ENCODE measurements at regions not wholly inside any gene's neighbourhood (a gene's known extent, or its start where the extent isn't known, plus 50 kb on each side); places are given as distances from the start of the nearest gene placed in this dataset.
"Not testable (repeated sequence)": the region's sequence is repeated elsewhere in the genome, so short reads cannot be mapped to it uniquely, and the experiment has no call there.

GRCh38 chr13:73171926-73172325, 113.1 kb downstream of the KLF5 start:
- FAIRE-seq: no peak

DNA sequence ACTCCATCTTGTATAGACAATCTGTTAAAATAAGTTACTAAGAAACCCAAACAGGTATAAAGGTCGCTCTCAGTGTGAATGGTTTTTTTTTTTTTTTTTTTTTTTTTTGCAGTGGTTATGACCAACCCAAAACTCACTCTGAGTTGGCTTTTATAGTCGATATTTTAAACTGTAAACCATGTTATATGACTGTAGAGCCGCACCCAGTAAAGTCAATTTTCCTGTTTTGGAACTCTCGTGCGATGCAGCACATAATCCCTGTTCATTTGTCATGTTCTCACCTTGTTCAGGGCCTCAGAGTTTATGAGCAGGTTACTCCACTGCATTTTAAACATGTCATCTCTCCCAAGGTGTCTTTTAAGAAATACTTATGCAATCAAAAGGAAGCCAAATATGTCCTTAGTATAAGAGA, 112.5 kb downstream of the KLF5 start:
- FAIRE-seq: no peak

DNA sequence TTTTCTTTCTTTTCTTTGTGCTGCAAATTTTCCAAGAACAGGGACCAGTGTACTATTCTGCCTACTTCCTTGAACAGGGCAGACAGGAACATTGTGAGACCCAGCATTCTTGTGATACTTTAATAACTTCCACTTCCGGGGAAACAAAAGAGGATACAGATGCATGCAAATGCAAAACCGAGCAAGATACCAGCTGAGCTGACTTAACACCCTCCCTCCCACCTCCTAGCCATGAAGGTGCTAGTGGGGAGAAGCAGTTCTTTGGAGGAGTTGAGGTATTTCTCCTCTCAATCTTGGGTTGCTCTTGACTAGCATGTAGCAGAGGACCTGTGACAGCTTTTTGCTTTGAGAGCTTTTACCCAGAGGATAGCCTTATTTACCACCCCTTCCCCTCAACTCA, 111.2 kb downstream of the KLF5 start:
- no peak for FAIRE-seq

GRCh38 chr13:73168953-73169401, 110.2 kb downstream of the KLF5 start:
- FAIRE-seq: no peak

- no peak for FAIRE-seq
These were observed 109.6 kb downstream of the KLF5 start for GRCh38 chr13:73168226-73168952.

- no peak for FAIRE-seq
These were observed 108.4 kb downstream of the KLF5 start for GRCh38 chr13:73167028-73167820.

- FAIRE-seq: no peak
These were observed 107.4 kb downstream of the KLF5 start for GRCh38 chr13:73166204-73166603.

DNA sequence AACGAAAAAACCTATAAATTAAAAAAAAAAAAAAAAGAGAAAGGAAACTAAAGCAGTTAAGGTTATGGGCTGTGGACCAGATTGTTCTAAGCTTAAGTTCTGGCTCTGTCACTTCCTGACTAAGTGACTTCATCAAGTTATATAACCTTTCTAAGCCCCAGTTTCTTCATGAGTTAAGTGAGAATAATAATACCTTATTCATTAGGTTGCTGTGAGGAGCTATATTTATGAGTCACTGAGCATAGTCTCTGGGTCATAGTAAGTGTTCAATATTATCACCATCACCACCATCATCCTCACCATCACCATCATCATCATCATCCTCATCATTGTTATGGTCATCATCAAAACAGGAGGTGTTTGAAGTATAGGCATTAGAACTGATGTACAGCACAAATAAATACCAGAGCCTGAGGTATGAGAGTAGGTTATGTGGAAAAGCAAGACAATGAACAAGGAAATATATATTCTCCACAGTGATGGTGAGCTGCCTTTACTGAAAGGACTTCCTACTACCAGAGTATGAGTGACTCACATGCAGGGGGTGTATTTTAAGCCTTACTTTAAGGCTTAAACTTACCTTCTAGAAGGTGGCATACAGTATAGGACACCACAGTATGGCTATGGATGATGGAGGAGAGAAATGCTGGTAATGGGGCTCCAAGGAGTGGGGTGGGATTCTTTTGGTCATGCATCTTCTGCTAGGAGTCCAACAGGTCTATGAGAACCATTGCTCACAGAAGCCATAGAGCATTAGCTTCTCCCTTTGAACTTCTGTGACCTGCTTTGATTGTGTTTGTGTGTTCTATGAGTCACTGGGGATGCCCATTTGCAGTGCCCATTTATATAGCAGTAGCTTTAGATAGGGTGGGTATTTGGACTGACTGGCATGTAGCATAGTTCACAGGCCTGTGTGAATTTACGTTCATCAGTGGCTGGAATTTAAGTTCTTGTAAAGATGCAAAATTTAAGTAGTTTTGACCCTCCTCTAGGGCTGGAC, 104.4 kb downstream of the KLF5 start:
- FAIRE-seq: no peak

GRCh38 chr13:73160371-73161031, 101.7 kb downstream of the KLF5 start:
- not testable (repeated sequence) for FAIRE-seq

DNA sequence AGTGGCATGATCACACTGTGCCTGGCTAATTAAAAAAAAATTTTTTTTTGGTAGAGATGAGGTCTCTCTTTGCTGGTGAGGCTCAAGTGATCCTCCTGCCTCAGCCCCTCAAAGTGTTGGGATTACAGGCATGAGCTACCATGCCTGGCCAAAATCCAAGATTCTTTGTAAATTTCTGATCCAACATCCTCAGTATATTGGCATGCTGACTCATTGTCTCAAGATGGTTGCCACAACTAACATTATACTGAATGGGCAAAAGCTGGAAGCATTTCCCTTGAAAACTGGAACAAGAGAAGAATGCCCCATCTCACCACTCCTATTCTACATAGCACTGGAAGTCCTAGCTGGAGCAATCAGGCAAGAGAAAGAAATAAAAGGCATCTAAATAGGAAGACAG, 100.0 kb downstream of the KLF5 start:
- no peak for FAIRE-seq

DNA sequence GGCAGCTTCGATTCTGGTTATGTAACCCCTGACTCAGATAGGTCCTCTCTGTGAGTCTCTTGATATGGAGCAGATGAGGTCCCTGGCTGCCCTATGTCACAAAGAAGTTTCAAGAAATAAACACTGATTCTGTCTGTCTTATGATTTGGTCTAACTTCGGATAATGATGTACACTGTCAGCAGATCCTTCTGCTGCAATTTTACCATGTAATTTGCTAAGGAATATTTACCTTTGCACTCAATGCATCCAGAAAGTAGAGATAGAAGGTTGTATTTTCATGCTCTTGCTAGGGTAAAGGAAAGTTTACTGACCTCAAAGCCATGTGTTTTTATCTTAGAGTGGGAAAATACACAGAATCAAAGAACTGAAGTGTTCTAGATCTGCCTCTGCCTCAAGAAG, 98.2 kb downstream of the KLF5 start:
- FAIRE-seq: no peak

GRCh38 chr13:73146707-73147106, 87.9 kb downstream of the KLF5 start:
- FAIRE-seq: no peak

GRCh38 chr13:73142071-73142470, 83.3 kb downstream of the KLF5 start:
- FAIRE-seq: no peak

GRCh38 chr13:73141292-73141771, 82.5 kb downstream of the KLF5 start:
- no peak for FAIRE-seq

GRCh38 chr13:73140801-73141200, 82.0 kb downstream of the KLF5 start:
- no peak for FAIRE-seq

- no peak for FAIRE-seq
These were observed 80.1 kb downstream of the KLF5 start for GRCh38 chr13:73138638-73139491.

GRCh38 chr13:73138276-73138637, 79.5 kb downstream of the KLF5 start:
- no peak for FAIRE-seq

- no peak for FAIRE-seq
These were observed 78.0 kb downstream of the KLF5 start for GRCh38 chr13:73136776-73137175.

DNA sequence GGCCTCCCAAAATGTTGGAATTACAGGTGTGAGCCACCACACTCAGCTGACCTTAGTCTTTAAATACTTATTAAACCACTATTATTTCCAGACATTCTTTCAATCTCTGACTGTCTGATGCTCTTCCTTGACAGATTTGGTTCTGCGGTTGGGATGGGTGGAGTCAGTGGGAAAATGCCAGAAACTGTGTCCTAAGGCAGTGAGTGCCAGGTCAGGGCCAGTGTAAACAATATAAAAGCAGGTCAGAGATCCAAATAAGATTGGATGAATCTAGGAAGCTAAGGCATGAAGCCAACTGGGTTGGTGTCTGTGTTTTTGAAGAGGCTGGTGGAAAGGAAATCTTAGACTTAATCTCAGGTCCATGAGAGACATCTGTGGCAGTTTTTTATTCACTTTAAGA, 74.7 kb downstream of the KLF5 start:
- FAIRE-seq: no peak

DNA sequence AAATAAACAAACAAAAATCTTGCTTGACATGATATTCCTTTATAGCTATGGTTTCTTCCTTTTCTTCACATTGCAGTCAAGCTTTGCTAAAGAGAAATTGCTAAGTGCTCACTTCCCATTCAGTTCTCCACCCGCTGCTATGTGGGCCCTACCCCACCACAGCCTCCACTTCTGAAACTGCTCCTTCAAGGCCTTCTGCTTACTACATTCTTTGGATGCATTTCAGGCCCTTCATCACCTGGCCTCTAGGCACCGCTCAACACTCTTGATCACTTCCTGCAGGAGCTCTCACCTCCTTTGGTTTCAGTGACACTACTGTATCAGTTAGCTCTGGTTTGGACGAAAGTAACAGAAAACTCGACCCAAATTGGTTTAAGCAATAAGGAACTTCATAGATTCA, 72.4 kb downstream of the KLF5 start:
- FAIRE-seq: no peak

DNA sequence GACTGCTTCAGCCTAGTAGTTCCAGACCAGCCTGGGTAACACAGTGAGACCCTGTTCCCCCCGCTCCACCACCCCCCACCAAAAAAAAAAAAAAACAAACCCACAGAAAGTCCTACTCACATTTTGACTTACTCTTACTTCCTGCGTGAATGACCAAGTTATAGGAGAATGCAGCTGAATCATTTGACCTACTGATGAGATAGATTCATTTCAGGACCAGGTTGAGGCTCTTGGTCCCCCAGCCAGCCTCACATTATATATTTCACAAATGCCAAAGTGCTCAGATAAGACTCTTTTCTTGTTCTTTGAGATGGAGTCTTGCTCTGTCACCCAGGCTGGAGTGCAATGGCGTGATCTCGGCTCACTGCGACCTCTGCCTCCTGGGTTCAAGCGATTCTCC, 70.2 kb downstream of the KLF5 start:
- FAIRE-seq: no peak
